ENCODE measurements at regions not wholly inside any gene's neighbourhood (a gene's known extent, or its start where the extent isn't known, plus 50 kb on each side); places are given as distances from the start of the nearest gene placed in this dataset.

- H3K9me2 ChIP-seq (replicated peaks; ENCODE audit: insufficient read depth) = no peaks in the 10 kb centered on the region
- H2AFZ ChIP-seq = no peak overlapping the region
- TF ChIP-seq EZH2 (IDR thresholded peaks at IDR 0.05; ENCODE audit: borderline replicate concordance) (no peak), CTCF (IDR thresholded peaks at IDR 0.05; ENCODE audit: poor library complexity) (no peak)
- H3K4me1 ChIP-seq (ENCODE audit: insufficient read depth) = no peaks in the 10 kb centered on the region
- no peaks in the 10 kb centered on the region for H3K36me3 ChIP-seq (replicated peaks; ENCODE audit: insufficient read depth, low read depth)
- no peak for DNase-seq (ENCODE audit: low spot score)
- no peaks in the 10 kb centered on the region for H3K27me3 ChIP-seq
- H3K9me3 ChIP-seq (ENCODE audit: low read depth) = no peaks in the 10 kb centered on the region
- no peaks in the 10 kb centered on the region for H3K79me2 ChIP-seq
- 93% methylated on average over 9 of the region's 9 CpGs for WGBS (ENCODE audit: low lambda C conversion rate, missing lambda C conversion rate)
- no peaks in the 10 kb centered on the region for H4K20me1 ChIP-seq (ENCODE audit: insufficient read depth, poor library complexity, severe bottlenecking)
- H3K27ac ChIP-seq = no peak overlapping the region
- no peak overlapping the region for H3K4me3 ChIP-seq
- no peak overlapping the region for H3K4me2 ChIP-seq
Observed at GRCh38 chr9:109905472-109905871, 125.5 kb downstream of the PALM2AKAP2 start.

GRCh38 chr9:109906766-109907382 lies 126.9 kb downstream of the PALM2AKAP2 start:
- Histone ChIP-seq H3K9me2 (replicated peaks; ENCODE audit: insufficient read depth) (no peaks in the 10 kb centered on the region), H3K4me2 (no peak overlapping the region), H3K4me1 (ENCODE audit: insufficient read depth) (peaks cover 11% of the 10 kb centered on the region), H2AFZ (no peak overlapping the region), H3K27ac (no peak overlapping the region), H3K27me3 (no peaks in the 10 kb centered on the region), H3K79me2 (no peaks in the 10 kb centered on the region), H4K20me1 (ENCODE audit: insufficient read depth, poor library complexity, severe bottlenecking) (no peaks in the 10 kb centered on the region), H3K36me3 (replicated peaks; ENCODE audit: insufficient read depth, low read depth) (no peaks in the 10 kb centered on the region), H3K4me3 (no peak overlapping the region), H3K9me3 (ENCODE audit: low read depth) (no peaks in the 10 kb centered on the region)
- TF ChIP-seq EZH2phosphoT487 (IDR thresholded peaks at IDR 0.05; ENCODE audit: low read depth, severe bottlenecking, unreplicated experiment) (no peak), CTCF (IDR thresholded peaks at IDR 0.05; ENCODE audit: poor library complexity) (no peak), EZH2 (IDR thresholded peaks at IDR 0.05; ENCODE audit: borderline replicate concordance) (no peak)
- DNase-seq (ENCODE audit: low spot score) = no peak
- 81% methylated on average over 2 of the region's 2 CpGs for WGBS (ENCODE audit: low lambda C conversion rate, missing lambda C conversion rate)

- Histone ChIP-seq H3K9me2 (replicated peaks; ENCODE audit: insufficient read depth) (no peaks in the 10 kb centered on the region), H3K4me2 (no peak overlapping the region), H2AFZ (no peak overlapping the region), H3K9me3 (ENCODE audit: low read depth) (no peaks in the 10 kb centered on the region), H3K27ac (no peak overlapping the region), H3K79me2 (no peaks in the 10 kb centered on the region), H4K20me1 (ENCODE audit: insufficient read depth, poor library complexity, severe bottlenecking) (no peaks in the 10 kb centered on the region), H3K4me1 (ENCODE audit: insufficient read depth) (peaks cover 11% of the 10 kb centered on the region), H3K27me3 (no peaks in the 10 kb centered on the region), H3K4me3 (no peak overlapping the region), H3K36me3 (replicated peaks; ENCODE audit: insufficient read depth, low read depth) (no peaks in the 10 kb centered on the region)
- TF ChIP-seq EZH2 (IDR thresholded peaks at IDR 0.05; ENCODE audit: borderline replicate concordance) = no peak
- TF ChIP-seq EZH2phosphoT487 (IDR thresholded peaks at IDR 0.05; ENCODE audit: low read depth, severe bottlenecking, unreplicated experiment) = no peak
- TF ChIP-seq CTCF (IDR thresholded peaks at IDR 0.05; ENCODE audit: poor library complexity) = no peak
- no peak for DNase-seq (ENCODE audit: low spot score)
- 83% methylated on average over 5 of the region's 5 CpGs for WGBS (ENCODE audit: low lambda C conversion rate, missing lambda C conversion rate)
Observed at GRCh38 chr9:109907400-109907799, 127.4 kb downstream of the PALM2AKAP2 start.

Data from hepatocyte (in vitro differentiated cells).